HEK293 (cell line): ENCODE measurements at regions not wholly inside any gene's neighbourhood (a gene's known extent, or its start where the extent isn't known, plus 50 kb on each side); places are given as distances from the start of the nearest gene placed in this dataset.

Experiments used
- CTCF ChIA-PET: fragments of 350-600 bp; formaldehyde crosslinking; extraction: SDS; loops from one replicate; lab custom pipeline; 2021; ENCODE audit warnings: antibody characterized with exemption; lab: Yijun Ruan, JAX
- POLR2A ChIA-PET: fragments of 300-600 bp; formaldehyde crosslinking; extraction: SDS; loops from one replicate; lab custom pipeline; 2020; ENCODE audit warnings: antibody characterized with exemption, inconsistent platforms; lab: Yijun Ruan, JAX
- H3K27ac ChIP-seq: fragments of 200-500 bp; sonication (Bioruptor generic); 2 replicates; pipeline ENCODE4 v1.5.1; 2014; ENCODE audit warnings: low read depth, low read length, control low read depth, inconsistent platforms; ENCODE audit errors: extremely low read depth
- H3K36me3 ChIP-seq, 2 experiments: fragments of 200-500 bp in 1 of 2; sonication (Bioruptor generic) in 1 of 2; 1 replicate in 1 of 2; 2 replicates in 1 of 2; pipeline ENCODE4 v1.5.1; 2014 to 2017; ENCODE audit warnings: inconsistent platforms in 2 of 2, low read length in 2 of 2; ENCODE audit not compliant: control insufficient read depth in 2 of 2, insufficient read depth in 1 of 2
- H3K4me1 ChIP-seq: fragments of 200-500 bp; sonication (Bioruptor generic); 2 replicates; pipeline ENCODE4 v1.5.1; 2014; ENCODE audit warnings: mild to moderate bottlenecking, low read length, inconsistent platforms; ENCODE audit not compliant: control insufficient read depth, insufficient read depth
- H3K4me3 ChIP-seq: 2 replicates; pipeline ENCODE4 v1.5.1; 2011; ENCODE audit warnings: low read depth, mild to moderate bottlenecking, control low read depth, low read length, moderate library complexity
- H3K9me3 ChIP-seq: fragments of 200-500 bp; sonication (Bioruptor generic); 2 replicates; pipeline ENCODE4 v1.5.1; 2014; ENCODE audit warnings: low read depth, low read length, inconsistent platforms; ENCODE audit not compliant: control insufficient read depth, insufficient read depth
- ZNF157 ChIP-seq: fragments of 450-650 bp; formaldehyde crosslinking; IDR thresholded peaks from 2 replicates; pipeline ENCODE4 v1.5.1; 2016; ENCODE audit warnings: missing biosample characterization, missing genetic modification characterization
- ZNF19 ChIP-seq: fragments of 450-650 bp; formaldehyde crosslinking; IDR thresholded peaks from 2 replicates; pipeline ENCODE4; 2016; ENCODE audit warnings: missing biosample characterization, missing genetic modification characterization, low read depth
- ZNF239 ChIP-seq: fragments of 450-650 bp; formaldehyde crosslinking; IDR thresholded peaks from 2 replicates; pipeline ENCODE4 v1.5.1; 2016; ENCODE audit warnings: missing biosample characterization, missing genetic modification characterization
- ZNF37A ChIP-seq: fragments of 450-650 bp; IDR thresholded peaks from 2 replicates; pipeline ENCODE4 v1.5.1; 2018; ENCODE audit warnings: missing biosample characterization, missing genetic modification characterization
- ZNF433 ChIP-seq: fragments of 450-650 bp; formaldehyde crosslinking; IDR thresholded peaks from 2 replicates; pipeline ENCODE4 v1.5.1; 2016; ENCODE audit warnings: missing biosample characterization, missing genetic modification characterization, low read depth
- ZNF48 ChIP-seq: fragments of 450-650 bp; formaldehyde crosslinking; IDR thresholded peaks from 2 replicates; pipeline ENCODE4 v1.5.1; 2016; ENCODE audit warnings: missing biosample characterization, missing genetic modification characterization
- ZNF571 ChIP-seq: fragments of 450-650 bp; formaldehyde crosslinking; IDR thresholded peaks from 2 replicates; pipeline ENCODE4 v1.5.0; 2017; ENCODE audit warnings: missing biosample characterization, missing genetic modification characterization
- ZSCAN30 ChIP-seq: fragments of 450-650 bp; IDR thresholded peaks from 2 replicates; pipeline ENCODE4 v1.5.1; 2018; ENCODE audit warnings: missing biosample characterization, mild to moderate bottlenecking, missing genetic modification characterization, moderate library complexity
- TF ChIP-seq, protein P1 (sequence below): fragments of 450-650 bp; formaldehyde crosslinking; IDR thresholded peaks from 2 replicates; pipeline ENCODE4 v1.5.1; 2017; ENCODE audit warnings: missing biosample characterization, mild to moderate bottlenecking, missing genetic modification characterization, moderate library complexity
- TF ChIP-seq, protein P2 (sequence below): fragments of 450-650 bp; formaldehyde crosslinking; IDR thresholded peaks from 2 replicates; pipeline ENCODE4 v1.5.1; 2016; ENCODE audit warnings: missing biosample characterization, missing genetic modification characterization
- TF ChIP-seq, protein P3 (sequence below): fragments of 450-650 bp; formaldehyde crosslinking; IDR thresholded peaks from 2 replicates; pipeline ENCODE4 v1.5.1; 2016; ENCODE audit warnings: missing biosample characterization, missing genetic modification characterization
- TF ChIP-seq, protein P4 (sequence below): fragments of 450-650 bp; formaldehyde crosslinking; IDR thresholded peaks from 2 replicates; pipeline ENCODE4 v1.5.1; 2016; ENCODE audit warnings: missing biosample characterization, missing genetic modification characterization
- TF ChIP-seq, protein P5 (sequence below): fragments of 450-650 bp; formaldehyde crosslinking; IDR thresholded peaks from 2 replicates; pipeline ENCODE4 v1.5.1; 2016; ENCODE audit warnings: missing biosample characterization, missing genetic modification characterization, borderline replicate concordance
- TF ChIP-seq, protein P6 (sequence below): fragments of 450-650 bp; formaldehyde crosslinking; IDR thresholded peaks from 2 replicates; pipeline ENCODE4 v1.5.1; 2016; ENCODE audit warnings: missing biosample characterization, missing genetic modification characterization
- TF ChIP-seq, protein P7 (sequence below): IDR thresholded peaks from 2 replicates; pipeline ENCODE4 v1.6.1; 2011; ENCODE audit warnings: mild to moderate bottlenecking, low read depth, low read length, borderline replicate concordance

DNA sequence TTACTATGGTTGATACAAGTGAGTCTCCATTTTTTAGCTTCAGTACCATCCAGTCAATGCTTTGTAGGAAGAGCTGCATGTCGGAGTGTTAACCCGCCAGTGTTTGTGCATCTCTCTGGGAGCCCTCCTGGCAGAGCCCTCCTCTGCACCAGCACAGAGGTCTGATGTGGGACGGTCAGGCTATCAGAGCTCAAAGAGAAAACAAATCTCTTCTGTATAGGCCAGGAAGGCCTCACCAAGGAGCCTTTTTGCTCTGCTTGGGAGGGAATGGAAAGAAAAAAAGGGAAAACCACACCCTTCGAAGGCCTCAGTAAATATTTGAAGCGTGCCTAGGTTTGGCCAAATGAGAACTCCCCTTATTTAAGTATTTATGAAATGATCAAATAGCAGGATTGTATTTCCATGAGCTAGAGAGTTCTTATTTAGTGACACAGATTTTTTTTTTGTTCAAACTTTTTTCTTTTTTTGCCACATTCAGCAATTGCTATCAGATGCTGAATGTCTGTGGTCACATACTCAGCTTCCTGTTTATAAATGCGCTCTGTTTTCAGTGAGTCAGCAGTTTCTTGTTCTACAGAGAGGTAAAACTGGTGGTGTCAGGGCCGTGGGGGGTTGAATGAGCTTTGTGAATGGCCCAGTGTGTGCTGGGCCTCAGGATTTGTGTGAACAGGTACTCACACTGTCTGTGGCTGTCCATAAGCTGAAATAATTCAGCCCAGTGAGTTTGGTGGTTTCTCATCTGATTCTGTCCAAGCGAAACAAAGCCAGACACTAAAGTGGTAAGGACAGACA is 226.6 kb downstream of the SNX18 start:
- TF ChIP-seq ZNF157 (tag by site-specific recombination), result no peak
- no peak for TF ChIP-seq ZNF37A
- TF ChIP-seq ZNF239 (tag by site-specific recombination), result no peak
- TF ChIP-seq, protein P1, sequence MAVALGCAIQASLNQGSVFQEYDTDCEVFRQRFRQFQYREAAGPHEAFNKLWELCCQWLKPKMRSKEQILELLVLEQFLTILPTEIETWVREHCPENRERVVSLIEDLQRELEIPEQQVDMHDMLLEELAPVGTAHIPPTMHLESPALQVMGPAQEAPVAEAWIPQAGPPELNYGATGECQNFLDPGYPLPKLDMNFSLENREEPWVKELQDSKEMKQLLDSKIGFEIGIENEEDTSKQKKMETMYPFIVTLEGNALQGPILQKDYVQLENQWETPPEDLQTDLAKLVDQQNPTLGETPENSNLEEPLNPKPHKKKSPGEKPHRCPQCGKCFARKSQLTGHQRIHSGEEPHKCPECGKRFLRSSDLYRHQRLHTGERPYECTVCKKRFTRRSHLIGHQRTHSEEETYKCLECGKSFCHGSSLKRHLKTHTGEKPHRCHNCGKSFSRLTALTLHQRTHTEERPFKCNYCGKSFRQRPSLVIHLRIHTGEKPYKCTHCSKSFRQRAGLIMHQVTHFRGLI (tag by site-specific recombination), result no peak
- TF ChIP-seq, protein P2, sequence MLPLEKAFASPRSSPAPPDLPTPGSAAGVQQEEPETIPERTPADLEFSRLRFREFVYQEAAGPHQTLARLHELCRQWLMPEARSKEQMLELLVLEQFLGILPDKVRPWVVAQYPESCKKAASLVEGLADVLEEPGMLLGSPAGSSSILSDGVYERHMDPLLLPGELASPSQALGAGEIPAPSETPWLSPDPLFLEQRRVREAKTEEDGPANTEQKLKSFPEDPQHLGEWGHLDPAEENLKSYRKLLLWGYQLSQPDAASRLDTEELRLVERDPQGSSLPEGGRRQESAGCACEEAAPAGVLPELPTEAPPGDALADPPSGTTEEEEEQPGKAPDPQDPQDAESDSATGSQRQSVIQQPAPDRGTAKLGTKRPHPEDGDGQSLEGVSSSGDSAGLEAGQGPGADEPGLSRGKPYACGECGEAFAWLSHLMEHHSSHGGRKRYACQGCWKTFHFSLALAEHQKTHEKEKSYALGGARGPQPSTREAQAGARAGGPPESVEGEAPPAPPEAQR, result no peak
- TF ChIP-seq, protein P3, sequence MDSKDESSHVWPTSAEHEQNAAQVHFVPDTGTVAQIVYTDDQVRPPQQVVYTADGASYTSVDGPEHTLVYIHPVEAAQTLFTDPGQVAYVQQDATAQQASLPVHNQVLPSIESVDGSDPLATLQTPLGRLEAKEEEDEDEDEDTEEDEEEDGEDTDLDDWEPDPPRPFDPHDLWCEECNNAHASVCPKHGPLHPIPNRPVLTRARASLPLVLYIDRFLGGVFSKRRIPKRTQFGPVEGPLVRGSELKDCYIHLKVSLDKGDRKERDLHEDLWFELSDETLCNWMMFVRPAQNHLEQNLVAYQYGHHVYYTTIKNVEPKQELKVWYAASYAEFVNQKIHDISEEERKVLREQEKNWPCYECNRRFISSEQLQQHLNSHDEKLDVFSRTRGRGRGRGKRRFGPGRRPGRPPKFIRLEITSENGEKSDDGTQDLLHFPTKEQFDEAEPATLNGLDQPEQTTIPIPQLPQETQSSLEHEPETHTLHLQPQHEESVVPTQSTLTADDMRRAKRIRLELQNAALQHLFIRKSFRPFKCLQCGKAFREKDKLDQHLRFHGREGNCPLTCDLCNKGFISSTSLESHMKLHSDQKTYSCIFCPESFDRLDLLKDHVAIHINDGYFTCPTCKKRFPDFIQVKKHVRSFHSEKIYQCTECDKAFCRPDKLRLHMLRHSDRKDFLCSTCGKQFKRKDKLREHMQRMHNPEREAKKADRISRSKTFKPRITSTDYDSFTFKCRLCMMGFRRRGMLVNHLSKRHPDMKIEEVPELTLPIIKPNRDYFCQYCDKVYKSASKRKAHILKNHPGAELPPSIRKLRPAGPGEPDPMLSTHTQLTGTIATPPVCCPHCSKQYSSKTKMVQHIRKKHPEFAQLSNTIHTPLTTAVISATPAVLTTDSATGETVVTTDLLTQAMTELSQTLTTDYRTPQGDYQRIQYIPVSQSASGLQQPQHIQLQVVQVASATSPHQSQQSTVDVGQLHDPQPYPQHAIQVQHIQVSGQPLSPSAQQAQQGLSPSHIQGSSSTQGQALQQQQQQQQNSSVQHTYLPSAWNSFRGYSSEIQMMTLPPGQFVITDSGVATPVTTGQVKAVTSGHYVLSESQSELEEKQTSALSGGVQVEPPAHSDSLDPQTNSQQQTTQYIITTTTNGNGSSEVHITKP, result peak; percentile 43; the same call in 1 of the 2 replicates
- TF ChIP-seq, protein P4, sequence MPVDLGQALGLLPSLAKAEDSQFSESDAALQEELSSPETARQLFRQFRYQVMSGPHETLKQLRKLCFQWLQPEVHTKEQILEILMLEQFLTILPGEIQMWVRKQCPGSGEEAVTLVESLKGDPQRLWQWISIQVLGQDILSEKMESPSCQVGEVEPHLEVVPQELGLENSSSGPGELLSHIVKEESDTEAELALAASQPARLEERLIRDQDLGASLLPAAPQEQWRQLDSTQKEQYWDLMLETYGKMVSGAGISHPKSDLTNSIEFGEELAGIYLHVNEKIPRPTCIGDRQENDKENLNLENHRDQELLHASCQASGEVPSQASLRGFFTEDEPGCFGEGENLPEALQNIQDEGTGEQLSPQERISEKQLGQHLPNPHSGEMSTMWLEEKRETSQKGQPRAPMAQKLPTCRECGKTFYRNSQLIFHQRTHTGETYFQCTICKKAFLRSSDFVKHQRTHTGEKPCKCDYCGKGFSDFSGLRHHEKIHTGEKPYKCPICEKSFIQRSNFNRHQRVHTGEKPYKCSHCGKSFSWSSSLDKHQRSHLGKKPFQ (tag by site-specific recombination), result 0 out of 2 replicates have a peak, but pooled peaks have one; percentile 37
- TF ChIP-seq ZNF48, result no peak
- Histone ChIP-seq H3K27ac (no peak overlapping the region), H3K9me3 (no peaks in the 10 kb centered on the region), H3K4me1 (no peaks in the 10 kb centered on the region), H3K36me3 (no peaks in the 10 kb centered on the region), H3K4me3 (no peak overlapping the region)
- ChIA-PET CTCF (interaction anchor here (0.5 to 1.6 kb wide), 4 partner anchors 8 to 431 kb away, joined by 3 to 5 read pairs (median 4); no protein-coding TSS in a partner anchor), POLR2A (no interaction called here)

DNA sequence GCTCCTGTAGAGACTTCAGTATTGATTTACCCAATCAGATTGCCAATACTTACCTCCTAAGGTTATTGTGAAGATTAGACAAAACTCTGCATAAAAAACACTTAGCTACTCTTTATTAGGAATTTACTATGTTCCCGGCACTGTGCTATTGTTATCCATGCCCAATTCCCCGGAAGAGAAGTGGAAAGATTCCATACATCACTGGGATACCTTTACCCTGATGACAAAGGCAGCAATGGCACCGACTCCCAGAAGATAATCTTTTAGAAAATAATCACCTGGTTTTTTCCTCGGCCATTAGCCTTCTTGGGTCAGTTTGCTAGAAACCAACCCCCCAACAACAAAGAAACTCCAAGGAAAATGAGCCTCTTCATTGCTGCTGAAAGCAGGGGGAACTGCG is 226.0 kb downstream of the SNX18 start:
- Histone ChIP-seq H3K9me3 (no peaks in the 10 kb centered on the region), H3K4me1 (no peaks in the 10 kb centered on the region), H3K4me3 (no peak overlapping the region), H3K36me3 (no peaks in the 10 kb centered on the region), H3K27ac (no peak overlapping the region)
- ChIA-PET CTCF (interaction anchor here (0.5 to 1.6 kb wide), 7 partner anchors 8 to 432 kb away, joined by 3 to 5 read pairs (median 4); no protein-coding TSS in a partner anchor), POLR2A (no interaction called here)
- TF ChIP-seq ZNF433 (tag by site-specific recombination), result no peak
- TF ChIP-seq, protein P5, sequence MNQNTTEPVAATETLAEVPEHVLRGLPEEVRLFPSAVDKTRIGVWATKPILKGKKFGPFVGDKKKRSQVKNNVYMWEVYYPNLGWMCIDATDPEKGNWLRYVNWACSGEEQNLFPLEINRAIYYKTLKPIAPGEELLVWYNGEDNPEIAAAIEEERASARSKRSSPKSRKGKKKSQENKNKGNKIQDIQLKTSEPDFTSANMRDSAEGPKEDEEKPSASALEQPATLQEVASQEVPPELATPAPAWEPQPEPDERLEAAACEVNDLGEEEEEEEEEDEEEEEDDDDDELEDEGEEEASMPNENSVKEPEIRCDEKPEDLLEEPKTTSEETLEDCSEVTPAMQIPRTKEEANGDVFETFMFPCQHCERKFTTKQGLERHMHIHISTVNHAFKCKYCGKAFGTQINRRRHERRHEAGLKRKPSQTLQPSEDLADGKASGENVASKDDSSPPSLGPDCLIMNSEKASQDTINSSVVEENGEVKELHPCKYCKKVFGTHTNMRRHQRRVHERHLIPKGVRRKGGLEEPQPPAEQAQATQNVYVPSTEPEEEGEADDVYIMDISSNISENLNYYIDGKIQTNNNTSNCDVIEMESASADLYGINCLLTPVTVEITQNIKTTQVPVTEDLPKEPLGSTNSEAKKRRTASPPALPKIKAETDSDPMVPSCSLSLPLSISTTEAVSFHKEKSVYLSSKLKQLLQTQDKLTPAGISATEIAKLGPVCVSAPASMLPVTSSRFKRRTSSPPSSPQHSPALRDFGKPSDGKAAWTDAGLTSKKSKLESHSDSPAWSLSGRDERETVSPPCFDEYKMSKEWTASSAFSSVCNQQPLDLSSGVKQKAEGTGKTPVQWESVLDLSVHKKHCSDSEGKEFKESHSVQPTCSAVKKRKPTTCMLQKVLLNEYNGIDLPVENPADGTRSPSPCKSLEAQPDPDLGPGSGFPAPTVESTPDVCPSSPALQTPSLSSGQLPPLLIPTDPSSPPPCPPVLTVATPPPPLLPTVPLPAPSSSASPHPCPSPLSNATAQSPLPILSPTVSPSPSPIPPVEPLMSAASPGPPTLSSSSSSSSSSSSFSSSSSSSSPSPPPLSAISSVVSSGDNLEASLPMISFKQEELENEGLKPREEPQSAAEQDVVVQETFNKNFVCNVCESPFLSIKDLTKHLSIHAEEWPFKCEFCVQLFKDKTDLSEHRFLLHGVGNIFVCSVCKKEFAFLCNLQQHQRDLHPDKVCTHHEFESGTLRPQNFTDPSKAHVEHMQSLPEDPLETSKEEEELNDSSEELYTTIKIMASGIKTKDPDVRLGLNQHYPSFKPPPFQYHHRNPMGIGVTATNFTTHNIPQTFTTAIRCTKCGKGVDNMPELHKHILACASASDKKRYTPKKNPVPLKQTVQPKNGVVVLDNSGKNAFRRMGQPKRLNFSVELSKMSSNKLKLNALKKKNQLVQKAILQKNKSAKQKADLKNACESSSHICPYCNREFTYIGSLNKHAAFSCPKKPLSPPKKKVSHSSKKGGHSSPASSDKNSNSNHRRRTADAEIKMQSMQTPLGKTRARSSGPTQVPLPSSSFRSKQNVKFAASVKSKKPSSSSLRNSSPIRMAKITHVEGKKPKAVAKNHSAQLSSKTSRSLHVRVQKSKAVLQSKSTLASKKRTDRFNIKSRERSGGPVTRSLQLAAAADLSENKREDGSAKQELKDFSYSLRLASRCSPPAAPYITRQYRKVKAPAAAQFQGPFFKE, result no peak
- no peak for TF ChIP-seq ZNF19 (tag by site-specific recombination)
- no peak for TF ChIP-seq ZSCAN30
- TF ChIP-seq, protein P6, sequence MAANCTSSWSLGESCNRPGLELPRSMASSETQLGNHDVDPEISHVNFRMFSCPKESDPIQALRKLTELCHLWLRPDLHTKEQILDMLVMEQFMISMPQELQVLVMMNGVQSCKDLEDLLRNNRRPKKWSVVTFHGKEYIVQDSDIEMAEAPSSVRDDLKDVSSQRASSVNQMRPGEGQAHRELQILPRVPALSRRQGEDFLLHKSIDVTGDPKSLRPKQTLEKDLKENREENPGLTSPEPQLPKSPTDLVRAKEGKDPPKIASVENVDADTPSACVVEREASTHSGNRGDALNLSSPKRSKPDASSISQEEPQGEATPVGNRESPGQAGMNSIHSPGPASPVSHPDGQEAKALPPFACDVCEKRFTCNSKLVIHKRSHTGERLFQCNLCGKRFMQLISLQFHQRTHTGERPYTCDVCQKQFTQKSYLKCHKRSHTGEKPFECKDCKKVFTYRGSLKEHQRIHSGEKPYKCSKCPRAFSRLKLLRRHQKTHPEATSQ (tag by site-specific recombination), result no peak
- TF ChIP-seq, protein P7, sequence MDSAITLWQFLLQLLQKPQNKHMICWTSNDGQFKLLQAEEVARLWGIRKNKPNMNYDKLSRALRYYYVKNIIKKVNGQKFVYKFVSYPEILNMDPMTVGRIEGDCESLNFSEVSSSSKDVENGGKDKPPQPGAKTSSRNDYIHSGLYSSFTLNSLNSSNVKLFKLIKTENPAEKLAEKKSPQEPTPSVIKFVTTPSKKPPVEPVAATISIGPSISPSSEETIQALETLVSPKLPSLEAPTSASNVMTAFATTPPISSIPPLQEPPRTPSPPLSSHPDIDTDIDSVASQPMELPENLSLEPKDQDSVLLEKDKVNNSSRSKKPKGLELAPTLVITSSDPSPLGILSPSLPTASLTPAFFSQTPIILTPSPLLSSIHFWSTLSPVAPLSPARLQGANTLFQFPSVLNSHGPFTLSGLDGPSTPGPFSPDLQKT, result no peak
- TF ChIP-seq ZNF571 (tag by site-specific recombination), result no peak
